OCI-LY7 (cell line): ENCODE measurements at regions not wholly inside any gene's neighbourhood (a gene's known extent, or its start where the extent isn't known, plus 50 kb on each side); places are given as distances from the start of the nearest gene placed in this dataset.

Experiments
- CTCF ChIP-seq: fragments of 200-600 bp; sonication (generic); conservative IDR thresholded peaks from 2 replicates; pipeline ENCODE4 v1.5.1; 2014; ENCODE audit warnings: mild to moderate bottlenecking, antibody characterized with exemption, low read length, moderate library complexity, mixed read lengths
- EZH2phosphoT487 ChIP-seq: fragments of 200-600 bp; sonication (generic); IDR thresholded peaks from 2 replicates; pipeline ENCODE4 v1.6.1; 2018; ENCODE audit warnings: low read depth, borderline replicate concordance, mild to moderate bottlenecking, mixed run types, antibody characterized with exemption, low read length, moderate library complexity, mixed read lengths

DNA sequence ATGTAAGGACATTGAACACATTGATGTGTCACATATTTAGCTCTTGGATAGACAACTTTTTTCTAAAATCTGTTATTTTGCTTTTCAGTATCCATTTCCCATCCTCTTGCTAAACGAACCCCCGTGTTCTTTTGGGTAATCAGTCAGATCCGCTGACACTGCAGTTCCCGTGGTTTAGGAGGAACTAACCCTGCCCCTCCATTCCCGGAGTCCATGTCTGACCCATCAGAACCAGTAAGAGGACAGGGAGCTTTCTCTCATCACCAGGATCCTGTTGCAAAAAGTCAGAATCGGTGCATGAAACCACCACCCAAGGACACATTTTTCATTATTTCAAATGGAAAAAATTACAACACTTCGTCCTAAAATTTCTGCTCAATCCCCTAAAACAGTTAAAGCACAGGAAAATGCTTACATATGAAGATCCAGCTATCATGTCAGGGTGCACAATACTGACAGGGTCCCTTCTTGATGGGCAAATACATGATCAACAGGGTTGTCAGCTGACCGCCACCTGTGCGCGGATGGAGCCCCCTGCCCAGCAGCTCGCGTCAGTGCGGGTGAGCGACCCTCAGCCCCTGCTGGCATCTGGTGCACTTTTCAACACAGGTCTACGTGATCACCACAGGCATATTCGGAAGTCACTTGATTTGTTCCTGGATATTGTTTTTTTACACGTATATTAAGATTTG lies 276.8 kb downstream of the ADGRD1 start:
- no peak for TF ChIP-seq CTCF
- TF ChIP-seq EZH2phosphoT487, result no peak
